ENCODE measurements at regions not wholly inside any gene's neighbourhood (a gene's known extent, or its start where the extent isn't known, plus 50 kb on each side); places are given as distances from the start of the nearest gene placed in this dataset.

DNA sequence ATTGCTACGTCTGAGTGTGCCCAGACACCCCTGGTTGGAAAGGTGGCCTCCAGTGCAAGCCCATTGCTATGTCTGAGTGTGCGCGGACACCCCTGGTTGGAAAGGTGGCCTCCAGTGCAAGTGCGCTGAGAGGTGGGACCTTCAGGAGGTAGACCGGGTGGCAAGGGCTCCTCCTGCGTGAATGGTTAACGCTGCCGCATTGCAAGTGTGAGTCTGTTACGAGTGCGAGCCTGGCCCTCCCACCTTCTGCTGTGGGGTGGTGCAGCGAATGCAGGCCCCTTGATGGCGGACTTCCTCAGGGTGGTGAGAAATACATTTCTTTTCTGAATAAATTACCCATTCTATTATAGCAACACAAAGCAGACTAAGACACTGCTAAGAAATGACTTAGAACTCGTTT lies 208.8 kb downstream of the DLL1 start:
- Histone ChIP-seq H3K36me3 (ENCODE audit: control insufficient read depth, insufficient read depth, low read length) (no peaks in the 10 kb centered on the region), H3K27ac (ENCODE audit: low read depth, low read length, severe bottlenecking) (no peak overlapping the region), H3K4me3 (ENCODE audit: extremely low read depth, insufficient read depth, low read length, poor library complexity, severe bottlenecking) (no peak overlapping the region)

GRCh38 chr6:170081556-170081955 lies 209.3 kb downstream of the DLL1 start:
- WGBS, 2 experiments (ENCODE audit: insufficient coverage in 2 of 2): 77 to 86% methylated on average over 12 to 13 of the region's 13 CpGs
- Histone ChIP-seq H3K27ac (ENCODE audit: low read depth, low read length, severe bottlenecking) (no peak overlapping the region), H3K4me1 (ENCODE audit: control insufficient read depth, insufficient read depth, low read length, poor library complexity, severe bottlenecking) (no peaks in the 10 kb centered on the region)

More for the DNA sequence above, 208.8 kb downstream of the DLL1 start:
- 88 to 97% methylated on average over 10 to 12 of the region's 13 CpGs for WGBS, 2 experiments (ENCODE audit: insufficient coverage in 2 of 2)
- Histone ChIP-seq H3K4me1 (ENCODE audit: control insufficient read depth, insufficient read depth, low read length, poor library complexity, severe bottlenecking) (no peaks in the 10 kb centered on the region), H3K9me3 (ENCODE audit: control insufficient read depth, low read length) (peaks cover 9% of the 10 kb centered on the region)

GRCh38 chr6:170080828-170081371 lies 210.0 kb downstream of the DLL1 start:
- Histone ChIP-seq H3K4me3 (ENCODE audit: extremely low read depth, insufficient read depth, low read length, poor library complexity, severe bottlenecking) (no peak overlapping the region), H3K27ac (ENCODE audit: low read depth, low read length, severe bottlenecking) (no peak overlapping the region), H3K4me1 (ENCODE audit: control insufficient read depth, insufficient read depth, low read length, poor library complexity, severe bottlenecking) (no peaks in the 10 kb centered on the region), H3K9me3 (ENCODE audit: control insufficient read depth, low read length) (peaks cover 9% of the 10 kb centered on the region), H3K36me3 (ENCODE audit: control insufficient read depth, insufficient read depth, low read length) (no peaks in the 10 kb centered on the region)
- WGBS, 2 experiments (ENCODE audit: insufficient coverage in 2 of 2): 73 to 74% methylated on average over 14 to 24 of the region's 26 CpGs

More at GRCh38 chr6:170081556-170081955, 209.3 kb downstream of the DLL1 start:
- H3K4me3 ChIP-seq (ENCODE audit: extremely low read depth, insufficient read depth, low read length, poor library complexity, severe bottlenecking): no peak overlapping the region
- peaks cover 9% of the 10 kb centered on the region for H3K9me3 ChIP-seq (ENCODE audit: control insufficient read depth, low read length)
- no peaks in the 10 kb centered on the region for H3K36me3 ChIP-seq (ENCODE audit: control insufficient read depth, insufficient read depth, low read length)

DNA sequence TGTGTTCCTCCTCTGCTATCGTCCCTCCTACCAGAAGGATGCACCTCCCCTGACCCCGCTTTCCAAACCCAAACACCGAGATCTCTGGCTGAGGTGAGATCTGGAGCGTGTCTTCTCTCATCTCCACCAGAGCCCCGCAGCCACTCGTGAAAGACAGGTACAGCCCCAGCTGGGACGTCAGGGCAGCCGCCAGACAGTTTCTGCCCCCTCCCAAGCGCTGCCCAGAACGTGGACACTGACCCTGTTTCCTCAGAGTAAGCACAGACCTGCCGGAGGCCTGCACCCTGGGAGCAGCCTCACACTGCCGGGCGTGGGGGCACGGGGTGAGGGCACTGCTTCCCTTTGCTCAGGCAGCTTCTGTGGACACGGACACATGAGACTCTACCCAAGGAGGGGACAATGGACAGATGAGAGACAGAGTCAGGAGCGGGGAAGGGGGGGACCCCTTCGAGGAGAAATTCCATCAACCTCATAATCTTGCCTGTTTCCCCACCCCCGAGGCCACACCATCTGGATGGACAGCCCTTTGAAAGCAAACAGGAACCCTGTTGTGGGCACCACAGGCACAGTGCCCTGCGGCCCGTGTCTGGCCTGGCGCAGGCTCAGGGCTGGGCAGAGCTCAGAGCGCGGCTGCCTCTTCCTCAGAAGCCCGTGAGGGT lies 210.6 kb downstream of the DLL1 start:
- Histone ChIP-seq H3K36me3 (ENCODE audit: control insufficient read depth, insufficient read depth, low read length) (no peaks in the 10 kb centered on the region), H3K9me3 (ENCODE audit: control insufficient read depth, low read length) (peaks cover 9% of the 10 kb centered on the region), H3K4me3 (ENCODE audit: extremely low read depth, insufficient read depth, low read length, poor library complexity, severe bottlenecking) (no peak overlapping the region), H3K27ac (ENCODE audit: low read depth, low read length, severe bottlenecking) (no peak overlapping the region), H3K4me1 (ENCODE audit: control insufficient read depth, insufficient read depth, low read length, poor library complexity, severe bottlenecking) (no peaks in the 10 kb centered on the region)
- 79 to 86% methylated on average over 15 to 19 of the region's 24 CpGs for WGBS, 2 experiments (ENCODE audit: insufficient coverage in 2 of 2)

DNA sequence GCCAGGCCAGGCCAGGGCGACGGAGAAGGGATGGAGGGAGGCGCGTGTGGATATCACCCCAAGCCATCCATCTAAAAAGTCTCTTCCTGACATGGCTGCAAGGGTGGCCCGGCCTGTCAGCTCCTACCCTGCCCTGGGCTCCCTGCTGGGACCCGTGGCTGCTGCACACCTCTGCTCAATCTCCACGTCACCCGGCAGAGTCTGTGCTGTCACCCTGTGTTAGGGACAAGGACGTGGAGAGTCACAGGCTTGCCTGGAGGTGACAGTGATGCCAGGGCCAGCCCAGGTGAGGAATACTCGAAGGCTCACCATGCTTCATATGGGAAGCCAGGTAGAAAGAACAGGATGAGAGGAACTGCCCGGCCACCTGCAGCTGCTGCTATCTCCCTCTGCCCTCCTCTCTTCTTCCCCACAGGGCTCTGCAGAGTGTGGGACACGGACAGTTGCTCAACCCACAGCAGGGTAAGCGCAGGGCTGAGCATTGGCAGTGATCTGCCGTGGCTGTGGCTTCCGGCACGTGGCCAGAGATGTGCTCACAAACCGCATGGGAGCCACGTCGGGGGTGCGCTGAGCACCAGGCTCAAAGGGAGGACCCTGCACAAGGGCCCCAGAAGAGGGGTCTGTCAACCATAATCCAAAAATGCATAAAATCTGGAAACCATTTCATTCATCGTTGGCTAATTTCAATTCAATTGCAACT lies 214.3 kb downstream of the DLL1 start:
- 94 to 98% methylated on average over 20 of the region's 21 CpGs for WGBS, 2 experiments (ENCODE audit: insufficient coverage in 2 of 2)
- H3K4me1 ChIP-seq (ENCODE audit: control insufficient read depth, insufficient read depth, low read length, poor library complexity, severe bottlenecking): no peaks in the 10 kb centered on the region
- no peak overlapping the region for H3K27ac ChIP-seq (ENCODE audit: low read depth, low read length, severe bottlenecking)
- no peak overlapping the region for H3K4me3 ChIP-seq (ENCODE audit: extremely low read depth, insufficient read depth, low read length, poor library complexity, severe bottlenecking)
- H3K9me3 ChIP-seq (ENCODE audit: control insufficient read depth, low read length): peaks cover 9% of the 10 kb centered on the region
- no peaks in the 10 kb centered on the region for H3K36me3 ChIP-seq (ENCODE audit: control insufficient read depth, insufficient read depth, low read length)

DNA sequence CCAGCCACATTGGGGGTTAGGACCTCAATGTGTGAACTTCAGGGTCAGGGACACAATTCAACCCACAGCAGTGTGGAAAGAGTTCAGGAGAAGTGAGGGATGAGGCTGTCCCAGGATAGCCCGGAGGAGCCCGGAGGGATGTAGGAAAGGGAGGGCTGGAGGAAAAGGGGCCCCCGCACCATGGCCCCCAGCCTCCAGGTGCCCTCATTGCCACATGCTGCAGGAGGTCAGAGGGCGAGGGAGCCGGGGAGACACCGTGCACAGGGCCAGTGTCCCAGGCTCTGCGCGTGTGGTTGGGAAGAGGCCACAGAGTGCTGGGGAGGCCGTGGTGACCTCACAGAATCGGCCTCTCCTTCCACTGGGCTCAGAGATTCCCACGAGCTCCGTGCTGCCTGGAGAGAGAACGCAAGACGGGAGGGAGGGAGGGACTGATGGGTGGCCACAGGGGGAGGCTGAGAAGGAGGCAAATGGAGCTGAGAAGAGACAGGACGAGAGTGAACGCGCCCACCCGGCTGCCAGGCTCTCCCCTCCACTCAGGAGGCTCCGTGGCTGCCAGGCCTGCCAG lies 215.1 kb downstream of the DLL1 start:
- H3K4me3 ChIP-seq (ENCODE audit: extremely low read depth, insufficient read depth, low read length, poor library complexity, severe bottlenecking): no peak overlapping the region
- no peaks in the 10 kb centered on the region for H3K4me1 ChIP-seq (ENCODE audit: control insufficient read depth, insufficient read depth, low read length, poor library complexity, severe bottlenecking)
- peaks cover 9% of the 10 kb centered on the region for H3K9me3 ChIP-seq (ENCODE audit: control insufficient read depth, low read length)
- H3K36me3 ChIP-seq (ENCODE audit: control insufficient read depth, insufficient read depth, low read length): no peaks in the 10 kb centered on the region
- no peak overlapping the region for H3K27ac ChIP-seq (ENCODE audit: low read depth, low read length, severe bottlenecking)
- 80 to 83% methylated on average over 16 to 19 of the region's 19 CpGs for WGBS, 2 experiments (ENCODE audit: insufficient coverage in 2 of 2)

DNA sequence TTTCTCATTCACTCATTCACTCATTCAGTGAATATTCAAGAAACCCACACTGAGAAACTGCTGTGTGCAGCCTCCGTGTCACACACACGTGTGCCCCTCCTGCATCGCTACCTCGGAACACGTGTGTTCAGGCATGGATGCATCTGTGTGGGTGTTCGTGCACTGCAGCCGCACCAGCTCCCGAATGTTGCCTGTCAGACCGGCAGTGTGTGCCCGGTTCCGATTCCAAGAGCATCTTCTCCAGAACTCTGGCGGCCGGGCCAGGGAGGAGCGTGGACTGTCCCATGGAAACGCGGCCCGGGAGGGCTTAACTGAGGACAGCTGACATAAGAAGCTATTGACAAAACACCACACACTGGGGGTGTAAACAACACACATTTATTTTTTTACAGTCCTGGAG lies 216.0 kb downstream of the DLL1 start:
- H3K27ac ChIP-seq (ENCODE audit: low read depth, low read length, severe bottlenecking): no peak overlapping the region
- WGBS, 2 experiments (ENCODE audit: insufficient coverage in 2 of 2): 95 to 97% methylated on average over 11 to 17 of the region's 17 CpGs
- H3K36me3 ChIP-seq (ENCODE audit: control insufficient read depth, insufficient read depth, low read length): no peaks in the 10 kb centered on the region
- H3K4me3 ChIP-seq (ENCODE audit: extremely low read depth, insufficient read depth, low read length, poor library complexity, severe bottlenecking): no peak overlapping the region
- H3K9me3 ChIP-seq (ENCODE audit: control insufficient read depth, low read length): peaks cover 9% of the 10 kb centered on the region
- no peaks in the 10 kb centered on the region for H3K4me1 ChIP-seq (ENCODE audit: control insufficient read depth, insufficient read depth, low read length, poor library complexity, severe bottlenecking)

GRCh38 chr6:170074435-170074834 lies 216.4 kb downstream of the DLL1 start:
- no peaks in the 10 kb centered on the region for H3K4me1 ChIP-seq (ENCODE audit: control insufficient read depth, insufficient read depth, low read length, poor library complexity, severe bottlenecking)
- H3K27ac ChIP-seq (ENCODE audit: low read depth, low read length, severe bottlenecking): no peak overlapping the region
- H3K9me3 ChIP-seq (ENCODE audit: control insufficient read depth, low read length): peaks cover 6% of the 10 kb centered on the region
- no peak overlapping the region for H3K4me3 ChIP-seq (ENCODE audit: extremely low read depth, insufficient read depth, low read length, poor library complexity, severe bottlenecking)
- WGBS, 2 experiments (ENCODE audit: insufficient coverage in 2 of 2): 86 to 87% methylated on average over 6 of the region's 6 CpGs
- H3K36me3 ChIP-seq (ENCODE audit: control insufficient read depth, insufficient read depth, low read length): no peaks in the 10 kb centered on the region

DNA sequence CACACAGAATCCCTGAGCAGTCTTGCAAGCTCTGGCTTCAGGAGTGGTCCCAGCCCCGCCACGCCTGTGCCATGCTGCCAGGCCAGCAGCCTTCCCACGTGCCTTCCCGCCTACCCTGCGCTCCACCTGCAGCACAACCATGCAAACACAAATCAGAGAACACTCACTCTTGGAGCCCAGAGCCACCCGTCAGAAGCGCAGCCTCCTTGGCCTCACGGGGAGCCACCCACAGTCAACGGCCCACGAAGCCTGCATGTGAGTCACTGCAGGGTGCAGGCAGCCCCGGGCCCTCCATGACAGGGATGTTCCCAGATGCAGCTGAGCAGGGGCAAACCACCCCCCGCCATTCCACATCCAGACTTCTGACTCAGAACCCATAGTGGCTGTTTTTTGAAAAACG lies 217.0 kb downstream of the DLL1 start:
- Histone ChIP-seq H3K4me1 (ENCODE audit: control insufficient read depth, insufficient read depth, low read length, poor library complexity, severe bottlenecking) (no peaks in the 10 kb centered on the region), H3K27ac (ENCODE audit: low read depth, low read length, severe bottlenecking) (no peak overlapping the region), H3K4me3 (ENCODE audit: extremely low read depth, insufficient read depth, low read length, poor library complexity, severe bottlenecking) (no peak overlapping the region), H3K9me3 (ENCODE audit: control insufficient read depth, low read length) (peaks cover under 1% of the 10 kb centered on the region), H3K36me3 (ENCODE audit: control insufficient read depth, insufficient read depth, low read length) (no peaks in the 10 kb centered on the region)
- 81 to 92% methylated on average over 12 to 13 of the region's 13 CpGs for WGBS, 2 experiments (ENCODE audit: insufficient coverage in 2 of 2)

- H3K36me3 ChIP-seq (ENCODE audit: control insufficient read depth, insufficient read depth, low read length): no peaks in the 10 kb centered on the region
- no peaks in the 10 kb centered on the region for H3K4me1 ChIP-seq (ENCODE audit: control insufficient read depth, insufficient read depth, low read length, poor library complexity, severe bottlenecking)
- no peak overlapping the region for H3K4me3 ChIP-seq (ENCODE audit: extremely low read depth, insufficient read depth, low read length, poor library complexity, severe bottlenecking)
- no peaks in the 10 kb centered on the region for H3K9me3 ChIP-seq (ENCODE audit: control insufficient read depth, low read length)
- no peak overlapping the region for H3K27ac ChIP-seq (ENCODE audit: low read depth, low read length, severe bottlenecking)
- 89 to 94% methylated on average over 9 to 11 of the region's 11 CpGs for WGBS, 2 experiments (ENCODE audit: insufficient coverage in 2 of 2)
Measured at GRCh38 chr6:170072246-170072645, 218.6 kb downstream of the DLL1 start.

Measured in mesodermal cell (in vitro differentiated cells).